ENCODE measurements at regions not wholly inside any gene's neighbourhood (a gene's known extent, or its start where the extent isn't known, plus 50 kb on each side); places are given as distances from the start of the nearest gene placed in this dataset.

GRCh38 chr14:98840091-98840490 is 431.9 kb downstream of the BCL11B start:
- H3K27me3 ChIP-seq: peaks cover 0 to 12% of the 10 kb centered on the region in 2 donors
- H3K4me3 ChIP-seq: no peak overlapping the region
- H3K36me3 ChIP-seq: no peaks in the 10 kb centered on the region
- no peaks in the 10 kb centered on the region for H3K4me1 ChIP-seq
- TF ChIP-seq CTCF (IDR thresholded peaks at IDR 0.05): no peak
- no peak overlapping the region for H3K27ac ChIP-seq
- DNase-seq: no peak
- no peaks in the 10 kb centered on the region for H3K9me3 ChIP-seq
- intact Hi-C loops (cut with DNase I; ENCODE audit: low total_unique reads): no loop called here

- H3K27me3 ChIP-seq: peaks cover 0 to 12% of the 10 kb centered on the region in 2 donors
- intact Hi-C loops (cut with DNase I; ENCODE audit: low total_unique reads): no loop called here
Observed at GRCh38 chr14:98840511-98840910, 431.5 kb downstream of the BCL11B start.

GRCh38 chr14:98844456-98844855 is 427.5 kb downstream of the BCL11B start:
- no peak overlapping the region for H3K27ac ChIP-seq
- H3K27me3 ChIP-seq: peaks cover 0 to 3% of the 10 kb centered on the region in 2 donors
- no peaks in the 10 kb centered on the region for H3K9me3 ChIP-seq
- no peak for TF ChIP-seq CTCF (IDR thresholded peaks at IDR 0.05)
- DNase-seq: no peak
- H3K4me3 ChIP-seq: no peak overlapping the region
- no peaks in the 10 kb centered on the region for H3K36me3 ChIP-seq
- H3K4me1 ChIP-seq: no peaks in the 10 kb centered on the region
- intact Hi-C loops (cut with DNase I; ENCODE audit: low total_unique reads): no loop called here

More at GRCh38 chr14:98840511-98840910, 431.5 kb downstream of the BCL11B start:
- no peaks in the 10 kb centered on the region for H3K4me1 ChIP-seq
- no peaks in the 10 kb centered on the region for H3K36me3 ChIP-seq
- no peak for TF ChIP-seq CTCF (IDR thresholded peaks at IDR 0.05)
- H3K4me3 ChIP-seq: no peak overlapping the region
- H3K9me3 ChIP-seq: no peaks in the 10 kb centered on the region
- no peak overlapping the region for H3K27ac ChIP-seq
- DNase-seq: no peak

GRCh38 chr14:98847521-98848468 is 424.2 kb downstream of the BCL11B start:
- Histone ChIP-seq H3K27me3 (no peaks in the 10 kb centered on the region), H3K27ac (no peak overlapping the region), H3K4me1 (no peaks in the 10 kb centered on the region), H3K4me3 (no peak overlapping the region), H3K36me3 (no peaks in the 10 kb centered on the region), H3K9me3 (no peaks in the 10 kb centered on the region)
- TF ChIP-seq CTCF (IDR thresholded peaks at IDR 0.05): no peak
- no peak for DNase-seq
- intact Hi-C loops (cut with DNase I; ENCODE audit: low total_unique reads): no loop called here

- H3K4me3 ChIP-seq: no peak overlapping the region
- no peaks in the 10 kb centered on the region for H3K4me1 ChIP-seq
- H3K27me3 ChIP-seq: peaks cover 0 to 11% of the 10 kb centered on the region in 2 donors
- DNase-seq: no peak
- no peak overlapping the region for H3K27ac ChIP-seq
- intact Hi-C loops (cut with DNase I; ENCODE audit: low total_unique reads): no loop called here
- H3K9me3 ChIP-seq: no peaks in the 10 kb centered on the region
- TF ChIP-seq CTCF (IDR thresholded peaks at IDR 0.05): no peak
- no peaks in the 10 kb centered on the region for H3K36me3 ChIP-seq
Observed at GRCh38 chr14:98853063-98853729, 418.8 kb downstream of the BCL11B start.
